Left lung (tissue), 4 donors: ENCODE measurements at regions not wholly inside any gene's neighbourhood (a gene's known extent, or its start where the extent isn't known, plus 50 kb on each side); places are given as distances from the start of the nearest gene placed in this dataset.
"Not testable (repeated sequence)": the region's sequence is repeated elsewhere in the genome, so short reads cannot be mapped to it uniquely, and the experiment has no call there.

Experiments
- ATAC-seq: fragments of 200-7000 bp; cut with Tn5 transposase; one replicate; pipeline ENCODE4 v1.9.1; 2020; ENCODE audit warnings: moderate library complexity
- DNase-seq, 4 donors: peaks; one replicate each; pipeline ENCODE4 v3.0.0-alpha.2; 2013 to 2020
- H3K27ac ChIP-seq, 2 donors: fragments of 200-600 bp; sonication (generic) in 1 of 2; one replicate each; pipeline versions ENCODE4 v1.5.0 to v1.8.0; 2020 to 2021
- H3K27me3 ChIP-seq, 2 donors: fragments of 200-600 bp; sonication (generic) in 1 of 2; one replicate each; pipeline versions ENCODE4 v1.5.0 to v1.8.0; 2020 to 2021
- H3K36me3 ChIP-seq, 2 donors: fragments of 200-600 bp; sonication (generic) in 1 of 2; one replicate each; pipeline versions ENCODE4 v1.5.0 to v1.8.0; 2020 to 2021
- H3K4me1 ChIP-seq, 2 donors: fragments of 200-600 bp; one replicate each; pipeline ENCODE4 v1.8.0; 2021
- H3K4me3 ChIP-seq, 2 donors: fragments of 200-600 bp; sonication (generic) in 1 of 2; one replicate each; pipeline versions ENCODE4 v1.5.0 to v1.8.0; 2020 to 2021; ENCODE audit warnings: mild to moderate bottlenecking in 1 of 2
- H3K9me3 ChIP-seq, 2 donors: fragments of 200-600 bp; sonication (generic) in 1 of 2; one replicate each; pipeline versions ENCODE4 v1.5.0 to v1.8.0; 2020 to 2021
- intact Hi-C, 2 donors: fragments of 100-400 bp; cut with DNase I; formaldehyde crosslinking; loops; one replicate each; pipeline versions ENCODE4 v1.11.2 to v1.14.2; 2022
- TF ChIP-seq, protein P1 (sequence below), 2 donors: fragments of 200-600 bp; sonication (generic) in 1 of 2; IDR thresholded peaks; one replicate each; pipeline versions ENCODE4 v1.5.0 to v1.8.0; 2021; ENCODE audit warnings: antibody characterized with exemption in 2 of 2
- donor health status: DM: no; HTN: yes; CAD: no.
- donor health status: DM: no; HTN: no; CAD: no.

DNA sequence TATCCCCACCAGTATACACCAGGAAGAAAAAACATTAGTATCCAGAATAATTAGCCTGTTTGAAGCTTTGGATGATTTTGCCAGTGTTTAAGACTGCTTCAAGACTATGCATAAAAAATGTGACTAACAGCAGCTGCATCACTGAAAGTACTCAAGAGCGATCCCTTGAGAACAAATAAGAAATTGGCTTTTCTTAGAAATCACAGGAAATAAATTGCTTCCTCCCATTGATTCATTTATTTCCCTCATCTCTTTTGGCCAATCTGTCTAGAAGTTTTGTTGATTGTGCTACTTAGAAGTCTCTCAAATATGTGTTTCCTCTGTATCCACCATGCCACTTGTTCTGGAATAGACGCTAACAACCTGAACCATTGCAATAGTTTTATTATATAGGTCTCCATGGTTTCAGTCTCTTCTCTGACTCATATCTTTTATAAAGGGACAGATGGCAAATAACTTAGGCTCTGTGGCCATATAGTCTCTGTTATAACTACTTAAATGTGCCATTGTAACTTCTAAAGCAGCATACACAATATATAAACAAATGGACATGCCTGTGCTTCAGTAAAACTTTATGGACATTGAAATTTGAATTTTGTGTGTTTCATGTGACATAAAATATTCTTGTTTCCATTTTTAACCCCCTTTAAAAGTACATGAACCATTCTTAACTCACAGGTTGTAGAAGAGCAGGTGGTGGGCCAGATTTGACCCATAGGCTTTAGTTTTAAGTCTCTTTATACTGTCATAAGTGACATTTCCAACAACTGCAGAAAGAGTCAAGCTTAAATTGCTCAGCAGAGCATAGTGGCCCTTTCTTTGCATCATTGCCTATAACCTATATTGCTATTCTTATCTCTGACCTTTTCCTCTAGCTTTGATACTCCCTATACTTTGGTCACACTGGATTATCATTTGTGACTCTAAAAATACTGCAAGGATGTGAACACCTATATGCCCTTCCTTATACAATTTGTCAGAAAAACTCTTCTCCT is 123.9 kb downstream of the MC4R start:
- DNase-seq, result no peak
- H3K27ac ChIP-seq, result no peak overlapping the region

DNA sequence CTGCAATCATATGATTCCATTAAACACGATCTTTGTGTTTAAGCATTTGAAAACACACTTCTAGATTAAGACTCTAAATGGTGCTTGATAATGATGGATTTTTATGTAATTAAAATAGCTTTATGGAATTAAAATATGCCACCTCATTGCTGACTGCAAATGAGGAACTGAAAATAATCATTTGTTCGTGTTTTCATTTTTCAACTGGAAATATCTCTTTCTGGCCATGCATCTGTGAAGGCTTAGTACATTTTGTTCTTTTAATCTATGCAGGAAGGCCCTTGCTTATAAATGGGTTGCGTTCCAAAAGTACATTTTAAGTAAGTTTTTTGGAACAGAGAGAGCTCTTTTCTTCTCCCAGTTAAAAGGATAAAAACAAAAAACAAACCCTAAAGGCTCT is 125.5 kb downstream of the MC4R start:
- ATAC-seq, result no peak
- no peak overlapping the region for H3K4me3 ChIP-seq
- no peak overlapping the region for H3K27ac ChIP-seq
- no peaks in the 10 kb centered on the region for H3K36me3 ChIP-seq
- intact Hi-C loops, result no loop called here
- H3K27me3 ChIP-seq, result no peaks in the 10 kb centered on the region
- no peaks in the 10 kb centered on the region for H3K4me1 ChIP-seq
- no peak for DNase-seq
- TF ChIP-seq, protein P1, sequence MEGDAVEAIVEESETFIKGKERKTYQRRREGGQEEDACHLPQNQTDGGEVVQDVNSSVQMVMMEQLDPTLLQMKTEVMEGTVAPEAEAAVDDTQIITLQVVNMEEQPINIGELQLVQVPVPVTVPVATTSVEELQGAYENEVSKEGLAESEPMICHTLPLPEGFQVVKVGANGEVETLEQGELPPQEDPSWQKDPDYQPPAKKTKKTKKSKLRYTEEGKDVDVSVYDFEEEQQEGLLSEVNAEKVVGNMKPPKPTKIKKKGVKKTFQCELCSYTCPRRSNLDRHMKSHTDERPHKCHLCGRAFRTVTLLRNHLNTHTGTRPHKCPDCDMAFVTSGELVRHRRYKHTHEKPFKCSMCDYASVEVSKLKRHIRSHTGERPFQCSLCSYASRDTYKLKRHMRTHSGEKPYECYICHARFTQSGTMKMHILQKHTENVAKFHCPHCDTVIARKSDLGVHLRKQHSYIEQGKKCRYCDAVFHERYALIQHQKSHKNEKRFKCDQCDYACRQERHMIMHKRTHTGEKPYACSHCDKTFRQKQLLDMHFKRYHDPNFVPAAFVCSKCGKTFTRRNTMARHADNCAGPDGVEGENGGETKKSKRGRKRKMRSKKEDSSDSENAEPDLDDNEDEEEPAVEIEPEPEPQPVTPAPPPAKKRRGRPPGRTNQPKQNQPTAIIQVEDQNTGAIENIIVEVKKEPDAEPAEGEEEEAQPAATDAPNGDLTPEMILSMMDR (IDR thresholded peaks at IDR 0.05), result no peak
- H3K9me3 ChIP-seq, result peaks cover 0 to 3% of the 10 kb centered on the region in 2 donors

More for the DNA sequence above, 123.9 kb downstream of the MC4R start:
- no peak for ATAC-seq
- TF ChIP-seq, protein P1 (IDR thresholded peaks at IDR 0.05), result no peak
- intact Hi-C loops, result no loop called here
- H3K4me3 ChIP-seq, result no peak overlapping the region
- peaks cover 0 to 3% of the 10 kb centered on the region in 2 donors for H3K9me3 ChIP-seq
- H3K27me3 ChIP-seq, result no peaks in the 10 kb centered on the region
- H3K36me3 ChIP-seq, result no peaks in the 10 kb centered on the region
- H3K4me1 ChIP-seq, result no peaks in the 10 kb centered on the region

- Histone ChIP-seq H3K27ac (no peak overlapping the region), H3K36me3 (no peaks in the 10 kb centered on the region), H3K9me3 (peaks cover 0 to 3% of the 10 kb centered on the region in 2 donors), H3K27me3 (no peaks in the 10 kb centered on the region), H3K4me1 (no peaks in the 10 kb centered on the region), H3K4me3 (no peak overlapping the region)
- no peak for ATAC-seq
- TF ChIP-seq, protein P1 (IDR thresholded peaks at IDR 0.05), result no peak
- DNase-seq, result no peak
- intact Hi-C loops, result no loop called here
Observed at GRCh38 chr18:60246606-60247005, 126.0 kb downstream of the MC4R start.

- intact Hi-C loops, result no loop called here
- ATAC-seq, result no peak
- no peaks in the 10 kb centered on the region for H3K36me3 ChIP-seq
Observed at GRCh38 chr18:60245096-60245495, 127.5 kb downstream of the MC4R start.

DNA sequence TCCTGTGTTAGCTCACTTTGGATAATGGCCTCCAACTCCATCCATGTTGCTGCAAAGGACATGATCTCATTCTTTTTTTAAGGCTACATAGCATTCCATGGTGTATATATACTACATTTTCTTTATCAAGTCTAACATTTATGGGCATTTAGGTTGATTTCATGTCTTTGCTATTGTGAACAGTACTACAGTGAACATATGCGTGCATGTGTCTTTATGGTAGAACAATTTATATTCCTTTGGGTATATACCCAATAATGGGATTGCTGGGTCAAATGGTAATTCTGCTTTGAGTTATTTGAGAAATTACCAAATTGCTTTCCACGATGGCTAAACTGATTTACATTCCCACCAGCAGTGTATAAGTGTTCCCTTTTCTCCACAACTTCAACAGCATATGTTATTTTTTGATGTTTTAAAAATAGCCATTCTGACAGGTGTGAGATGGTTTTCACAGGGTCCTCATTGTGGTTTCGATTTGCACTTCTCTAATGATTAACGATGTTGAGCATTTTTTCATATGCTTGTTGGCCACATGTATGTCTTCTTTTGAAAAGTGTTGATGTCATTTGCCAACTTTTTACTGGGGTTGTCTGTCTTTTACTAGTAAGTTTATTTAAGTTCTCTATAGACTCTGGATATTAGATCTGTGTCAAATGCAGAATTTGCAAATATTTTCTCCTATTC is 133.4 kb downstream of the MC4R start:
- H3K9me3 ChIP-seq, ATAC-seq, H3K4me1 ChIP-seq, H3K27me3 ChIP-seq, H3K27ac ChIP-seq, intact Hi-C loops, H3K36me3 ChIP-seq, H3K4me3 ChIP-seq, DNase-seq: not testable (repeated sequence)

More at GRCh38 chr18:60245096-60245495, 127.5 kb downstream of the MC4R start:
- Histone ChIP-seq H3K27me3 (no peaks in the 10 kb centered on the region), H3K4me1 (no peaks in the 10 kb centered on the region), H3K9me3 (peaks cover 0 to 5% of the 10 kb centered on the region in 2 donors), H3K27ac (no peak overlapping the region), H3K4me3 (no peak overlapping the region)
- TF ChIP-seq, protein P1 (IDR thresholded peaks at IDR 0.05), result no peak
- no peak for DNase-seq
